SK-N-SH (cell line): ENCODE measurements at regions not wholly inside any gene's neighbourhood (a gene's known extent, or its start where the extent isn't known, plus 50 kb on each side); places are given as distances from the start of the nearest gene placed in this dataset.

ENCODE experiments used
- CTCF ChIA-PET: fragments of 300-600, 350-600 bp; formaldehyde crosslinking; extraction: SDS; loops from one replicate; lab custom pipeline; 2021; lab: Yijun Ruan, JAX
- POLR2A ChIA-PET: fragments of 350-600 bp; sonication (Branson Sonifier 250); formaldehyde crosslinking; extraction: SDS; loops from one replicate; lab custom pipeline; 2020; ENCODE audit warnings: antibody characterized with exemption, inconsistent platforms; lab: Yijun Ruan, JAX
- DNase-seq: peaks from one replicate; pipeline ENCODE4 v3.0.0; 2012
- H2AFZ ChIP-seq: fragments of 200-600 bp; sonication (generic); 2 replicates; pipeline ENCODE4 v1.8.1; 2016; ENCODE audit warnings: antibody characterized with exemption, mild to moderate bottlenecking, low read depth
- H3F3A ChIP-seq: fragments of 200-600 bp; sonication (generic); replicated peaks from 2 replicates; pipeline ENCODE3; 2016; ENCODE audit warnings: antibody characterized with exemption, mild to moderate bottlenecking; ENCODE audit not compliant: insufficient read depth
- H3K27ac ChIP-seq, 2 experiments: fragments of 200-500 bp in 1 of 2; fragments of 200-600 bp in 1 of 2; sonication (Bioruptor generic) in 1 of 2; sonication (generic), shearing (Covaris generic) in 1 of 2; 2 replicates each; pipeline versions ENCODE4 v1.5.1 to v1.6.1; 2014 to 2016; ENCODE audit warnings: low read depth in 2 of 2, inconsistent platforms in 1 of 2, low read length in 1 of 2, mild to moderate bottlenecking in 1 of 2, mixed read lengths in 1 of 2
- H3K27me3 ChIP-seq: fragments of 200-600 bp; sonication (generic), shearing (Covaris generic); 2 replicates; pipeline ENCODE4 v1.6.1; 2016; ENCODE audit warnings: mixed run types; ENCODE audit not compliant: insufficient read depth
- H3K36me3 ChIP-seq, 2 experiments: fragments of 200-500 bp in 1 of 2; fragments of 200-600 bp in 1 of 2; sonication (Bioruptor generic) in 1 of 2; sonication (generic) in 1 of 2; replicated peaks in 1 of 2; 2 replicates each; pipeline versions ENCODE3 to v1.5.1; 2014 to 2016; ENCODE audit warnings: low read length in 1 of 2, mild to moderate bottlenecking in 1 of 2; ENCODE audit not compliant: insufficient read depth in 2 of 2, control insufficient read depth in 1 of 2
- H3K4me1 ChIP-seq, 2 experiments: fragments of 200-500 bp in 1 of 2; fragments of 200-600 bp in 1 of 2; sonication (Bioruptor generic) in 1 of 2; sonication (generic), shearing (Covaris generic) in 1 of 2; 2 replicates each; pipeline versions ENCODE4 v1.5.1 to v1.6.1; 2014 to 2016; ENCODE audit warnings: low read depth in 1 of 2, low read length in 1 of 2, mixed run types in 1 of 2; ENCODE audit not compliant: insufficient read depth in 2 of 2, control insufficient read depth in 1 of 2
- H3K4me2 ChIP-seq: fragments of 200-600 bp; sonication (generic), shearing (Covaris generic); 2 replicates; pipeline ENCODE4 v1.6.1; 2017; ENCODE audit warnings: mixed run types
- H3K4me3 ChIP-seq, 2 experiments: fragments of 200-500 bp in 1 of 2; fragments of 200-600 bp in 1 of 2; sonication (Bioruptor generic) in 1 of 2; sonication (generic), shearing (Covaris generic) in 1 of 2; 2 replicates each; pipeline versions ENCODE4 v1.5.1 to v1.8.1; 2014 to 2016; ENCODE audit warnings: low read depth in 2 of 2, inconsistent platforms in 1 of 2, low read length in 1 of 2, mild to moderate bottlenecking in 1 of 2, mixed read lengths in 1 of 2, moderate library complexity in 1 of 2
- H3K79me2 ChIP-seq: fragments of 200-600 bp; sonication (generic); 2 replicates; pipeline ENCODE4 v1.8.1; 2017; ENCODE audit warnings: mild to moderate bottlenecking; ENCODE audit not compliant: insufficient read depth
- H3K9ac ChIP-seq: fragments of 200-600 bp; sonication (generic); 2 replicates; pipeline ENCODE4 v1.6.1; 2017; ENCODE audit warnings: mixed run types
- H3K9me2 ChIP-seq: fragments of 200-600 bp; sonication (generic); 2 replicates; pipeline ENCODE4 v1.6.1; 2017; ENCODE audit warnings: mixed run types
- H3K9me3 ChIP-seq: fragments of 200-600 bp; sonication (generic); 2 replicates; pipeline ENCODE4 v1.6.1; 2017; ENCODE audit warnings: mixed run types, mild to moderate bottlenecking, moderate library complexity
- H4K20me1 ChIP-seq: fragments of 200-600 bp; sonication (generic); 2 replicates; pipeline ENCODE4 v1.6.1; 2017; ENCODE audit warnings: mild to moderate bottlenecking, mixed run types; ENCODE audit not compliant: insufficient read depth
- EP300 ChIP-seq, 2 experiments: IDR thresholded peaks; 2 replicates each; pipeline versions ENCODE4 v1.4.0 to v1.6.1; 2012; ENCODE audit warnings: borderline replicate concordance in 1 of 2, low read depth in 1 of 2, low read length in 1 of 2
- FOSL2 ChIP-seq: IDR thresholded peaks from 2 replicates; pipeline ENCODE4 v1.4.0; 2012; ENCODE audit warnings: low read depth, mild to moderate bottlenecking, moderate library complexity, borderline replicate concordance
- GABPA ChIP-seq: IDR thresholded peaks from 2 replicates; pipeline ENCODE4 v1.4.0; 2012; ENCODE audit warnings: low read depth, mild to moderate bottlenecking
- NRF1 ChIP-seq: IDR thresholded peaks from 2 replicates; pipeline ENCODE4 v1.6.1; 2012; ENCODE audit warnings: low read depth, mild to moderate bottlenecking, low read length
- PBX3 ChIP-seq: IDR thresholded peaks from 2 replicates; pipeline ENCODE4; 2012
- POLR2AphosphoS5 ChIP-seq: IDR thresholded peaks from 2 replicates; pipeline ENCODE4 v1.6.1; 2012; ENCODE audit warnings: low read depth, low read length
- SIN3A ChIP-seq: IDR thresholded peaks from 2 replicates; pipeline ENCODE4 v1.6.1; 2012; ENCODE audit warnings: low read depth, mild to moderate bottlenecking, low read length, moderate library complexity, borderline replicate concordance
- SMC3 ChIP-seq: IDR thresholded peaks from 2 replicates; pipeline ENCODE4 v1.6.1; 2012; ENCODE audit warnings: low read depth, low read length, improper control_type of control experiment
- TAF1 ChIP-seq: IDR thresholded peaks from 2 replicates; pipeline ENCODE4 v1.6.1; 2012; ENCODE audit warnings: low read depth, mild to moderate bottlenecking, low read length, moderate library complexity, borderline replicate concordance
- TEAD4 ChIP-seq: IDR thresholded peaks from 2 replicates; pipeline ENCODE4 v1.4.0; 2012; ENCODE audit warnings: mild to moderate bottlenecking, borderline replicate concordance; ENCODE audit not compliant: insufficient read depth
- YY1 ChIP-seq: IDR thresholded peaks from 2 replicates; pipeline ENCODE4 v1.4.0; 2012; ENCODE audit warnings: low read depth, mild to moderate bottlenecking
- WGBS: methylation state at CpG from one replicate; pipeline ENCODE4 v1.1.6; 2017; ENCODE audit warnings: low lambda C conversion rate; 5-methylcytosine and 5-hydroxymethylcytosine counted together
- TF ChIP-seq, protein P1 (sequence below): IDR thresholded peaks from 2 replicates; pipeline ENCODE4 v1.4.0; 2012; ENCODE audit warnings: low read depth, borderline replicate concordance

- no peak overlapping the region for H3K4me2 ChIP-seq
- no peak for DNase-seq
- H3K9me3 ChIP-seq = no peaks in the 10 kb centered on the region
- H3K27me3 ChIP-seq = no peaks in the 10 kb centered on the region
- POLR2A ChIA-PET = no interaction called here
- no peaks in the 10 kb centered on the region for H3K36me3 ChIP-seq
- no peaks in the 10 kb centered on the region for H4K20me1 ChIP-seq
- no peaks in the 10 kb centered on the region; a peak in 1 of 4 replicates for H3K4me1 ChIP-seq
- CTCF ChIA-PET = no interaction called here
- H2AFZ ChIP-seq = no peak overlapping the region
- H3K9me2 ChIP-seq = no peaks in the 10 kb centered on the region
- no peaks in the 10 kb centered on the region for H3F3A ChIP-seq
- WGBS = 5% methylated on average over 2 of the region's 2 CpGs
- H3K27ac ChIP-seq = no peak overlapping the region
- TF ChIP-seq SMC3 = no peak
- TF ChIP-seq EP300 (IDR thresholded peaks at IDR 0.05; ENCODE audit: borderline replicate concordance in 1 of 2, low read depth in 1 of 2, low read length in 1 of 2) = no peak
- TF ChIP-seq SIN3A = no peak
- TF ChIP-seq POLR2AphosphoS5 = no peak
- no peak overlapping the region for H3K9ac ChIP-seq
- no peaks in the 10 kb centered on the region for H3K79me2 ChIP-seq
- H3K4me3 ChIP-seq = no peak overlapping the region
These were observed 283.0 kb downstream of the CEMIP2 start for GRCh38 chr9:71485326-71485725.

GRCh38 chr9:71483436-71483835, 284.9 kb downstream of the CEMIP2 start:
- Histone ChIP-seq H2AFZ (no peak overlapping the region), H3K79me2 (no peaks in the 10 kb centered on the region), H3K9me2 (no peaks in the 10 kb centered on the region), H3K4me1 (no peaks in the 10 kb centered on the region; a peak in 1 of 4 replicates), H4K20me1 (no peaks in the 10 kb centered on the region), H3K36me3 (no peaks in the 10 kb centered on the region)
- DNase-seq = no peak
- TF ChIP-seq FOSL2 = no peak
- TF ChIP-seq PBX3 = no peak
- TF ChIP-seq, all 33 proteins: peak for 0
- 4% methylated on average over 4 of the region's 4 CpGs for WGBS
- Histone ChIP-seq H3K9ac (no peak overlapping the region), H3K4me2 (no peak overlapping the region), H3K4me3 (no peak overlapping the region), H3K27me3 (no peaks in the 10 kb centered on the region), H3K27ac (no peak overlapping the region), H3F3A (no peaks in the 10 kb centered on the region), H3K9me3 (no peaks in the 10 kb centered on the region)
- POLR2A ChIA-PET = no interaction called here
- CTCF ChIA-PET = no interaction called here

GRCh38 chr9:71479621-71480020, 288.7 kb downstream of the CEMIP2 start:
- Histone ChIP-seq H4K20me1 (no peaks in the 10 kb centered on the region), H3K4me3 (no peak overlapping the region), H3F3A (no peaks in the 10 kb centered on the region), H3K79me2 (no peaks in the 10 kb centered on the region), H3K27ac (no peak overlapping the region), H3K36me3 (no peaks in the 10 kb centered on the region), H3K4me1 (no peaks in the 10 kb centered on the region), H2AFZ (no peak overlapping the region), H3K9me3 (no peaks in the 10 kb centered on the region), H3K9me2 (no peaks in the 10 kb centered on the region), H3K4me2 (no peak overlapping the region), H3K9ac (no peak overlapping the region), H3K27me3 (no peaks in the 10 kb centered on the region)
- TF ChIP-seq SMC3 (no peak), GABPA (no peak), YY1 (no peak), NRF1 (no peak), TEAD4 (no peak), TAF1 (no peak)
- TF ChIP-seq, protein P1, sequence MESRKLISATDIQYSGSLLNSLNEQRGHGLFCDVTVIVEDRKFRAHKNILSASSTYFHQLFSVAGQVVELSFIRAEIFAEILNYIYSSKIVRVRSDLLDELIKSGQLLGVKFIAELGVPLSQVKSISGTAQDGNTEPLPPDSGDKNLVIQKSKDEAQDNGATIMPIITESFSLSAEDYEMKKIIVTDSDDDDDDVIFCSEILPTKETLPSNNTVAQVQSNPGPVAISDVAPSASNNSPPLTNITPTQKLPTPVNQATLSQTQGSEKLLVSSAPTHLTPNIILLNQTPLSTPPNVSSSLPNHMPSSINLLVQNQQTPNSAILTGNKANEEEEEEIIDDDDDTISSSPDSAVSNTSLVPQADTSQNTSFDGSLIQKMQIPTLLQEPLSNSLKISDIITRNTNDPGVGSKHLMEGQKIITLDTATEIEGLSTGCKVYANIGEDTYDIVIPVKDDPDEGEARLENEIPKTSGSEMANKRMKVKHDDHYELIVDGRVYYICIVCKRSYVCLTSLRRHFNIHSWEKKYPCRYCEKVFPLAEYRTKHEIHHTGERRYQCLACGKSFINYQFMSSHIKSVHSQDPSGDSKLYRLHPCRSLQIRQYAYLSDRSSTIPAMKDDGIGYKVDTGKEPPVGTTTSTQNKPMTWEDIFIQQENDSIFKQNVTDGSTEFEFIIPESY = no peak
- 7% methylated on average over 4 of the region's 4 CpGs for WGBS
- POLR2A ChIA-PET = no interaction called here
- CTCF ChIA-PET = no interaction called here
- DNase-seq = no peak
